Panc1 (cell line): ENCODE measurements at regions not wholly inside any gene's neighbourhood (a gene's known extent, or its start where the extent isn't known, plus 50 kb on each side); places are given as distances from the start of the nearest gene placed in this dataset.

ENCODE experiments used
- SIN3A ChIP-seq: IDR thresholded peaks from 2 replicates; pipeline ENCODE4 v1.6.1; 2012; ENCODE audit warnings: low read depth, mild to moderate bottlenecking, low read length, moderate library complexity, borderline replicate concordance; ENCODE audit not compliant: insufficient read depth
- TF ChIP-seq, protein P1 (sequence below): fragments of 450-650 bp; IDR thresholded peaks from 2 replicates; pipeline ENCODE4 v1.5.1; 2017; ENCODE audit warnings: mild to moderate bottlenecking

DNA sequence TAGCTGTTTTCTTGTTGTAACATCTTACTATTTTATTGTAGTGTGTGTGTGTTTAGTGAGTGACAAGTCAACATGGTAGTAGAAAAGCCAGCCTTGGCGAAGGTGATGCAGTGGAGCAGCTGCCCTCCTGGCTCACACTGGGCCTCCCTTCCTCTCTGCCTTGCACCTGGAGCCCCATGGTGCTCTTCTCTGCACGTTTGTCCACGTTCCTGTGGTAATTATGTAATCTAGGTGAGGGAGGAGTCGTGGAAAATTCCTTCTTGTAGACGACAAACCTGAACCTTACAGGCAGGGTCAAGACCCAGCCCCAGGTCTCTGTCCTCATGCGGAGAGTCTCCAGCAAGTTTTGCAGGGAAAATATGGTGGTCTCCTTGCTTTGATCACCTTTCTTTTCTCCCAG lies 348.3 kb upstream of the MKI67 start:
- TF ChIP-seq, protein P1, sequence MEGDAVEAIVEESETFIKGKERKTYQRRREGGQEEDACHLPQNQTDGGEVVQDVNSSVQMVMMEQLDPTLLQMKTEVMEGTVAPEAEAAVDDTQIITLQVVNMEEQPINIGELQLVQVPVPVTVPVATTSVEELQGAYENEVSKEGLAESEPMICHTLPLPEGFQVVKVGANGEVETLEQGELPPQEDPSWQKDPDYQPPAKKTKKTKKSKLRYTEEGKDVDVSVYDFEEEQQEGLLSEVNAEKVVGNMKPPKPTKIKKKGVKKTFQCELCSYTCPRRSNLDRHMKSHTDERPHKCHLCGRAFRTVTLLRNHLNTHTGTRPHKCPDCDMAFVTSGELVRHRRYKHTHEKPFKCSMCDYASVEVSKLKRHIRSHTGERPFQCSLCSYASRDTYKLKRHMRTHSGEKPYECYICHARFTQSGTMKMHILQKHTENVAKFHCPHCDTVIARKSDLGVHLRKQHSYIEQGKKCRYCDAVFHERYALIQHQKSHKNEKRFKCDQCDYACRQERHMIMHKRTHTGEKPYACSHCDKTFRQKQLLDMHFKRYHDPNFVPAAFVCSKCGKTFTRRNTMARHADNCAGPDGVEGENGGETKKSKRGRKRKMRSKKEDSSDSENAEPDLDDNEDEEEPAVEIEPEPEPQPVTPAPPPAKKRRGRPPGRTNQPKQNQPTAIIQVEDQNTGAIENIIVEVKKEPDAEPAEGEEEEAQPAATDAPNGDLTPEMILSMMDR: no peak
- no peak for TF ChIP-seq SIN3A
